ENCODE measurements at regions not wholly inside any gene's neighbourhood (a gene's known extent, or its start where the extent isn't known, plus 50 kb on each side); places are given as distances from the start of the nearest gene placed in this dataset.

- WGBS, 2 donors, result 83 to 89% methylated on average over 1 of the region's 1 CpG
- H3K4me3 ChIP-seq (replicated peaks in 1 of 3), result no peak overlapping the region
- no peaks in the 10 kb centered on the region for H3K27me3 ChIP-seq
- intact Hi-C loops (cut with DNase I), result no loop called here
- H3K9me3 ChIP-seq, result no peaks in the 10 kb centered on the region
- TF ChIP-seq POLR2A (IDR thresholded peaks at IDR 0.05) (no peak), CTCF (IDR thresholded peaks at IDR 0.05) (no peak)
- H3K4me1 ChIP-seq, result no peaks in the 10 kb centered on the region
- no peaks in the 10 kb centered on the region for H3K36me3 ChIP-seq
- H3K27ac ChIP-seq, result no peak overlapping the region
- no peak for DNase-seq
Measured at GRCh38 chr5:123966781-123967180, 454.8 kb downstream of the CSNK1G3 start.

- 81 to 84% methylated on average over 3 of the region's 3 CpGs for WGBS, 2 donors
- H3K4me3 ChIP-seq (replicated peaks in 1 of 3), result no peak overlapping the region
- H3K27ac ChIP-seq, result no peak overlapping the region
- no peak for TF ChIP-seq CTCF (IDR thresholded peaks at IDR 0.05)
- TF ChIP-seq POLR2A (IDR thresholded peaks at IDR 0.05), result no peak
- no peaks in the 10 kb centered on the region for H3K36me3 ChIP-seq
- intact Hi-C loops (cut with DNase I), result no loop called here
- no peaks in the 10 kb centered on the region for H3K9me3 ChIP-seq
- DNase-seq, result no peak
- H3K27me3 ChIP-seq, result no peaks in the 10 kb centered on the region
- H3K4me1 ChIP-seq, result no peaks in the 10 kb centered on the region
Measured at GRCh38 chr5:123965626-123966025, 453.6 kb downstream of the CSNK1G3 start.

GRCh38 chr5:123964884-123965283 lies 452.9 kb downstream of the CSNK1G3 start:
- Histone ChIP-seq H3K27ac (no peak overlapping the region), H3K27me3 (no peaks in the 10 kb centered on the region), H3K4me3 (replicated peaks in 1 of 3) (no peak overlapping the region), H3K9me3 (no peaks in the 10 kb centered on the region), H3K36me3 (no peaks in the 10 kb centered on the region), H3K4me1 (no peaks in the 10 kb centered on the region)
- no peak for DNase-seq
- intact Hi-C loops (cut with DNase I), result no loop called here
- WGBS, 2 donors, result 92 to 96% methylated on average over 1 of the region's 1 CpG
- TF ChIP-seq CTCF (IDR thresholded peaks at IDR 0.05), result no peak

- Histone ChIP-seq H3K36me3 (no peaks in the 10 kb centered on the region), H3K27ac (no peak overlapping the region), H3K27me3 (no peaks in the 10 kb centered on the region), H3K9me3 (no peaks in the 10 kb centered on the region), H3K4me1 (no peaks in the 10 kb centered on the region), H3K4me3 (replicated peaks in 1 of 3) (no peak overlapping the region)
- 93 to 95% methylated on average over 5 of the region's 5 CpGs for WGBS, 2 donors
- no peak for TF ChIP-seq POLR2A (IDR thresholded peaks at IDR 0.05)
- no peak for TF ChIP-seq CTCF (IDR thresholded peaks at IDR 0.05)
- intact Hi-C loops (cut with DNase I), result no loop called here
- no peak for DNase-seq
Measured at GRCh38 chr5:123960526-123960925, 448.5 kb downstream of the CSNK1G3 start.

- TF ChIP-seq POLR2A (IDR thresholded peaks at IDR 0.05), result no peak
- Histone ChIP-seq H3K27me3 (no peaks in the 10 kb centered on the region), H3K27ac (no peak overlapping the region), H3K4me1 (no peaks in the 10 kb centered on the region), H3K4me3 (replicated peaks in 1 of 3) (no peak overlapping the region), H3K9me3 (no peaks in the 10 kb centered on the region), H3K36me3 (no peaks in the 10 kb centered on the region)
- no peak for DNase-seq
- 60 to 63% methylated on average over 3 of the region's 3 CpGs for WGBS, 2 donors
- intact Hi-C loops (cut with DNase I), result no loop called here
Measured at GRCh38 chr5:123951582-123951977, 439.6 kb downstream of the CSNK1G3 start.

Measured in thyroid gland (tissue), 4 donors.